Uterus (tissue), 3 donors: ENCODE measurements at regions not wholly inside any gene's neighbourhood (a gene's known extent, or its start where the extent isn't known, plus 50 kb on each side); places are given as distances from the start of the nearest gene placed in this dataset.

Experiments
- DNase-seq, 2 donors: peaks; one replicate each; pipeline ENCODE4 v3.0.0-alpha.2; 2019 to 2020
- H3K27ac ChIP-seq, 2 donors: fragments of 200-600 bp; sonication (generic); 1 replicate in 1 of 2; 2 replicates in 1 of 2; pipeline ENCODE4 v1.5.1; 2016 to 2018
- H3K27me3 ChIP-seq, 2 donors: fragments of 200-600 bp; sonication (generic); one replicate each; pipeline ENCODE4 v1.5.1; 2018 to 2019; ENCODE audit warnings: control low read depth in 1 of 2
- H3K36me3 ChIP-seq, 2 donors: fragments of 200-600 bp; sonication (generic); one replicate each; pipeline ENCODE4 v1.5.1; 2019; ENCODE audit warnings: control low read depth in 1 of 2
- H3K4me1 ChIP-seq, 2 donors: fragments of 200-600 bp; sonication (generic); one replicate each; pipeline ENCODE4 v1.5.1; 2018 to 2019; ENCODE audit warnings: control low read depth in 1 of 2
- H3K4me3 ChIP-seq, 2 donors: fragments of 200-600 bp; sonication (generic); 1 replicate in 1 of 2; 2 replicates in 1 of 2; pipeline ENCODE4 v1.5.1; 2018 to 2019; ENCODE audit warnings: mild to moderate bottlenecking in 1 of 2
- H3K9me3 ChIP-seq, 2 donors: fragments of 200-600 bp; sonication (generic); one replicate each; pipeline ENCODE4 v1.5.1; 2019; ENCODE audit warnings: control low read depth in 1 of 2
- POLR2A ChIP-seq, 2 donors: fragments of 450-650 bp; IDR thresholded peaks; one replicate each; pipeline ENCODE4 v1.6.1; 2016; ENCODE audit warnings: antibody characterized with exemption in 2 of 2, mild to moderate bottlenecking in 1 of 2, moderate library complexity in 1 of 2
- intact Hi-C: fragments of 100-400 bp; cut with DNase I; formaldehyde crosslinking; loops from one replicate; pipeline ENCODE4 v1.15.1; 2023; ENCODE audit warnings: low total_unique reads
- TF ChIP-seq, protein P1 (sequence below), 4 experiments: fragments of 200-600 bp in 2 of 4; fragments of 450-650 bp in 2 of 4; sonication (generic) in 2 of 4; IDR thresholded peaks; one replicate each; pipeline ENCODE4 v1.5.1; 2016 to 2019; ENCODE audit warnings: antibody characterized with exemption in 4 of 4, mild to moderate bottlenecking in 2 of 4, moderate library complexity in 1 of 4
- donor health status: DM: yes; HTN: yes; CAD: no.

GRCh38 chr5:158552241-158552640 lies 547.5 kb downstream of the EBF1 start:
- no peaks in the 10 kb centered on the region for H3K27me3 ChIP-seq
- intact Hi-C loops, result no loop called here
- TF ChIP-seq, protein P1, sequence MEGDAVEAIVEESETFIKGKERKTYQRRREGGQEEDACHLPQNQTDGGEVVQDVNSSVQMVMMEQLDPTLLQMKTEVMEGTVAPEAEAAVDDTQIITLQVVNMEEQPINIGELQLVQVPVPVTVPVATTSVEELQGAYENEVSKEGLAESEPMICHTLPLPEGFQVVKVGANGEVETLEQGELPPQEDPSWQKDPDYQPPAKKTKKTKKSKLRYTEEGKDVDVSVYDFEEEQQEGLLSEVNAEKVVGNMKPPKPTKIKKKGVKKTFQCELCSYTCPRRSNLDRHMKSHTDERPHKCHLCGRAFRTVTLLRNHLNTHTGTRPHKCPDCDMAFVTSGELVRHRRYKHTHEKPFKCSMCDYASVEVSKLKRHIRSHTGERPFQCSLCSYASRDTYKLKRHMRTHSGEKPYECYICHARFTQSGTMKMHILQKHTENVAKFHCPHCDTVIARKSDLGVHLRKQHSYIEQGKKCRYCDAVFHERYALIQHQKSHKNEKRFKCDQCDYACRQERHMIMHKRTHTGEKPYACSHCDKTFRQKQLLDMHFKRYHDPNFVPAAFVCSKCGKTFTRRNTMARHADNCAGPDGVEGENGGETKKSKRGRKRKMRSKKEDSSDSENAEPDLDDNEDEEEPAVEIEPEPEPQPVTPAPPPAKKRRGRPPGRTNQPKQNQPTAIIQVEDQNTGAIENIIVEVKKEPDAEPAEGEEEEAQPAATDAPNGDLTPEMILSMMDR (IDR thresholded peaks at IDR 0.05), result no peak
- TF ChIP-seq POLR2A (IDR thresholded peaks at IDR 0.05), result no peak
- H3K4me3 ChIP-seq, result no peak overlapping the region
- peak in 1 of 2 donors; percentile 19 for DNase-seq
- peak overlapping the region; percentile 31 to 47 for H3K27ac ChIP-seq
- H3K9me3 ChIP-seq, result no peaks in the 10 kb centered on the region
- H3K36me3 ChIP-seq, result no peaks in the 10 kb centered on the region
- peaks cover 0 to 8% of the 10 kb centered on the region in 2 donors for H3K4me1 ChIP-seq

GRCh38 chr5:158549311-158549710 lies 550.4 kb downstream of the EBF1 start:
- Histone ChIP-seq H3K27me3 (no peaks in the 10 kb centered on the region), H3K36me3 (no peaks in the 10 kb centered on the region), H3K4me3 (no peak overlapping the region), H3K4me1 (peaks cover 0 to 8% of the 10 kb centered on the region in 2 donors), H3K9me3 (no peaks in the 10 kb centered on the region), H3K27ac (no peak overlapping the region)
- no peak for DNase-seq
- intact Hi-C loops, result no loop called here
- TF ChIP-seq, protein P1 (IDR thresholded peaks at IDR 0.05), result no peak
- TF ChIP-seq POLR2A (IDR thresholded peaks at IDR 0.05), result no peak

- intact Hi-C loops, result no loop called here
Observed at GRCh38 chr5:158546748-158547147, 553.0 kb downstream of the EBF1 start.

DNA sequence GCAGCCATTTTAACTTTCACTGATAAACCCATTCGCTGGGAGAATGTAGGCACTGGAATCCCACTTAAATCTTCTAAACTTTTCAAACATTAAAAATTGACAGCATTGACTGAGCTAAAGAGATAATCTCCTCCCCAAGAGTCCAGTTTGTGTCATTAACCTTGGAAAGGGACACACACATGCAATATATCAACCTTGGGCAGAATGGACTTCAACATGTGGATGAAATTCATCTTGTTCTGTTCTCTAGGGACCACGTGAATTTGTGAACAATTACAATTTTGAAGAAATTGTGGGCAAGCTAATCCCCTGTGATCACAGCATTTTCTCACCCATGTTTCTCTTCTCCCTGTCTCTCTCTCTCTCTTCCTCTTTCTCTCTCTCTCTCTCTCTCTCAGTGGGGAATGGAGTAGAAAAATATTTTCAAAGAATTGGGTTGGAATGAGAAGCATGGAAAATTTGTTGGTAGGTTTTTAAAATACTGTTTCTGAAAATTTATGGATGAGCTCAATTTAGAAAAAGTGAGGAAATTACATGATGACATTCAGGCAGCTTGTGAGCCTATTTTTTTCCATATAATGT lies 553.7 kb downstream of the EBF1 start:
- no peak for DNase-seq
- intact Hi-C loops, result no loop called here
- Histone ChIP-seq H3K27ac (no peak overlapping the region), H3K27me3 (no peaks in the 10 kb centered on the region), H3K4me1 (no peaks in the 10 kb centered on the region), H3K9me3 (no peaks in the 10 kb centered on the region), H3K4me3 (no peak overlapping the region), H3K36me3 (no peaks in the 10 kb centered on the region)
- TF ChIP-seq POLR2A (IDR thresholded peaks at IDR 0.05), result no peak
- TF ChIP-seq, protein P1 (IDR thresholded peaks at IDR 0.05), result no peak

More at GRCh38 chr5:158546748-158547147, 553.0 kb downstream of the EBF1 start:
- TF ChIP-seq, protein P1 (IDR thresholded peaks at IDR 0.05), result no peak
- no peak for TF ChIP-seq POLR2A (IDR thresholded peaks at IDR 0.05)
- Histone ChIP-seq H3K36me3 (no peaks in the 10 kb centered on the region), H3K4me3 (no peak overlapping the region), H3K9me3 (no peaks in the 10 kb centered on the region), H3K4me1 (no peaks in the 10 kb centered on the region), H3K27me3 (no peaks in the 10 kb centered on the region), H3K27ac (no peak overlapping the region)
- no peak for DNase-seq

- Histone ChIP-seq H3K27ac (no peak overlapping the region), H3K9me3 (no peaks in the 10 kb centered on the region), H3K4me1 (no peaks in the 10 kb centered on the region), H3K36me3 (no peaks in the 10 kb centered on the region), H3K4me3 (no peak overlapping the region), H3K27me3 (no peaks in the 10 kb centered on the region)
- intact Hi-C loops, result no loop called here
- DNase-seq, result no peak
- TF ChIP-seq, protein P1 (IDR thresholded peaks at IDR 0.05), result no peak
- no peak for TF ChIP-seq POLR2A (IDR thresholded peaks at IDR 0.05)
Observed at GRCh38 chr5:158544388-158545339, 555.1 kb downstream of the EBF1 start.
